Spleen (tissue), 11 donors: ENCODE measurements at regions not wholly inside any gene's neighbourhood (a gene's known extent, or its start where the extent isn't known, plus 50 kb on each side); places are given as distances from the start of the nearest gene placed in this dataset.

Experiments
- DNase-seq: peaks from one replicate; pipeline ENCODE4 v3.0.0-alpha.2; 2020
- H3K27ac ChIP-seq, 8 donors: fragments of 200-600 bp; sonication (generic) in 7 of 8; 1 replicate in 4 of 8; 2 replicates in 4 of 8; pipeline versions ENCODE4 v1.5.0 to v1.8.0; 2016 to 2021; ENCODE audit warnings: inconsistent platforms in 4 of 8, mild to moderate bottlenecking in 4 of 8, moderate library complexity in 1 of 8
- H3K27me3 ChIP-seq, 7 donors: fragments of 200-600 bp; sonication (generic) in 6 of 7; replicated peaks in 1 of 7; 1 replicate in 4 of 7; 2 replicates in 3 of 7; pipeline versions ENCODE4 v1.5.0 to v1.8.0; 2016 to 2021; ENCODE audit warnings: inconsistent platforms in 3 of 7, mild to moderate bottlenecking in 1 of 7
- H3K36me3 ChIP-seq, 6 donors: fragments of 200-600 bp; sonication (generic) in 5 of 6; 1 replicate in 4 of 6; 2 replicates in 2 of 6; pipeline versions ENCODE4 v1.5.0 to v1.8.0; 2016 to 2021; ENCODE audit warnings: inconsistent platforms in 2 of 6
- H3K4me1 ChIP-seq, 6 donors: fragments of 200-600 bp; sonication (generic) in 5 of 6; 1 replicate in 3 of 6; 2 replicates in 3 of 6; pipeline versions ENCODE4 v1.5.0 to v1.8.0; 2016 to 2021; ENCODE audit warnings: inconsistent platforms in 3 of 6
- H3K4me3 ChIP-seq, 8 donors: fragments of 200-600 bp; sonication (generic) in 7 of 8; 1 replicate in 4 of 8; 2 replicates in 4 of 8; pipeline versions ENCODE4 v1.5.0 to v1.8.0; 2016 to 2021; ENCODE audit warnings: inconsistent platforms in 4 of 8, mild to moderate bottlenecking in 4 of 8, moderate library complexity in 2 of 8
- H3K9me3 ChIP-seq, 8 donors: fragments of 200-600 bp; sonication (generic) in 7 of 8; 1 replicate in 4 of 8; 2 replicates in 4 of 8; pipeline versions ENCODE4 v1.5.0 to v1.8.0; 2016 to 2021; ENCODE audit warnings: inconsistent platforms in 4 of 8
- POLR2A ChIP-seq, 3 donors: fragments of 450-650 bp; IDR thresholded peaks; one replicate each; pipeline ENCODE4 v1.5.1; 2017; ENCODE audit warnings: antibody characterized with exemption in 3 of 3, mild to moderate bottlenecking in 1 of 3
- POLR2AphosphoS5 ChIP-seq, 3 donors: sonication (generic); formaldehyde crosslinking; IDR thresholded peaks; one replicate each; pipeline ENCODE4 v1.5.1; 2017; ENCODE audit warnings: antibody characterized with exemption in 3 of 3
- WGBS, 5 donors: extraction: QIAGEN DNeasy Blood & Tissue Kit in 3 of 5; methylation state at CpG; one replicate each; pipeline versions ENCODE4 v1.1.5 to v1.1.7; 2013 to 2018; 5-methylcytosine and 5-hydroxymethylcytosine counted together
- intact Hi-C: fragments of 100-400 bp; cut with DNase I; formaldehyde crosslinking; loops from one replicate; pipeline ENCODE4 v1.15.0; 2023; ENCODE audit warnings: low total_unique reads
- TF ChIP-seq, protein P1 (sequence below), 11 experiments: fragments of 200-600 bp in 7 of 11; fragments of 450-650 bp in 4 of 11; sonication (generic) in 4 of 11; IDR thresholded peaks in 8 of 11; conservative IDR thresholded peaks in 3 of 11; 1 replicate in 7 of 11; 2 replicates in 4 of 11; pipeline versions ENCODE4 v1.4.0 to v1.8.0; 2016 to 2021; ENCODE audit warnings: antibody characterized with exemption in 11 of 11, inconsistent platforms in 4 of 11, mild to moderate bottlenecking in 1 of 11
- donor health status: healthy with polysubstance abuse.
- donor health status: DM: no; HTN: no; CAD: no; lungs with moderate emphysema.
- donor health status: DM: no; HTN: no; CAD: no.
- donor health status: Bipolar disorder and iron deficiency.
- donor health status: healthy.
- donor health status: DM: no; HTN: no; CAD: no.
- donor health status: DM: yes; HTN: yes; CAD: no.

DNA sequence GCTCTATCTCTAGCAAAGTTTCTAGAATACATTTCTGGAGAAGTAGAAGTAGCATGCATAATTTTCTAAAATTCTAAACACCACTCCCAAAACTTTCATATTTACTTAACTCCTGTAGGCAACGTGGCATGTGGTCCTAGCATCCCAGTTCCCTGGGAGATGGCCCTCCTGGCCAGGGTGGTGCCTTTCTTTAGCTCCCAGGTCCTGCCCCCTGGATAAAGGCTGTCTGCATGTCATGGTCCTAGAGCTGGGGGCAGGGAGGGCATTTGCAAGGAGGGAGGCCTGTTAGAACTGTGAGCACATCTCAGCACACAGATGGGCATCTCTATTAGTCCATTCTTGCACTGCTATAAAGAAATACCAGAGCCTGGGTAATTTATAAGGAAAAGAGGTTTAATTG lies 485.6 kb upstream of the SULF2 start:
- Histone ChIP-seq H3K27me3 (peaks cover 0 to 8% (median 0%) of the 10 kb centered on the region in 7 donors), H3K4me1 (no peaks in the 10 kb centered on the region), H3K9me3 (no peaks in the 10 kb centered on the region), H3K4me3 (no peak overlapping the region), H3K36me3 (no peaks in the 10 kb centered on the region), H3K27ac (no peak overlapping the region)
- DNase-seq = no peak
- 57 to 78% (median 71%) methylated on average over 1 of the region's 1 CpG for WGBS, 5 donors
- intact Hi-C loops = no loop called here
- TF ChIP-seq POLR2A (IDR thresholded peaks at IDR 0.05) = no peak
- no peak for TF ChIP-seq POLR2AphosphoS5 (IDR thresholded peaks at IDR 0.05)
- TF ChIP-seq, protein P1, sequence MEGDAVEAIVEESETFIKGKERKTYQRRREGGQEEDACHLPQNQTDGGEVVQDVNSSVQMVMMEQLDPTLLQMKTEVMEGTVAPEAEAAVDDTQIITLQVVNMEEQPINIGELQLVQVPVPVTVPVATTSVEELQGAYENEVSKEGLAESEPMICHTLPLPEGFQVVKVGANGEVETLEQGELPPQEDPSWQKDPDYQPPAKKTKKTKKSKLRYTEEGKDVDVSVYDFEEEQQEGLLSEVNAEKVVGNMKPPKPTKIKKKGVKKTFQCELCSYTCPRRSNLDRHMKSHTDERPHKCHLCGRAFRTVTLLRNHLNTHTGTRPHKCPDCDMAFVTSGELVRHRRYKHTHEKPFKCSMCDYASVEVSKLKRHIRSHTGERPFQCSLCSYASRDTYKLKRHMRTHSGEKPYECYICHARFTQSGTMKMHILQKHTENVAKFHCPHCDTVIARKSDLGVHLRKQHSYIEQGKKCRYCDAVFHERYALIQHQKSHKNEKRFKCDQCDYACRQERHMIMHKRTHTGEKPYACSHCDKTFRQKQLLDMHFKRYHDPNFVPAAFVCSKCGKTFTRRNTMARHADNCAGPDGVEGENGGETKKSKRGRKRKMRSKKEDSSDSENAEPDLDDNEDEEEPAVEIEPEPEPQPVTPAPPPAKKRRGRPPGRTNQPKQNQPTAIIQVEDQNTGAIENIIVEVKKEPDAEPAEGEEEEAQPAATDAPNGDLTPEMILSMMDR (IDR thresholded peaks at IDR 0.05 in 8 of 11, conservative IDR thresholded peaks at IDR 0.05 in 3 of 11) = no peak

DNA sequence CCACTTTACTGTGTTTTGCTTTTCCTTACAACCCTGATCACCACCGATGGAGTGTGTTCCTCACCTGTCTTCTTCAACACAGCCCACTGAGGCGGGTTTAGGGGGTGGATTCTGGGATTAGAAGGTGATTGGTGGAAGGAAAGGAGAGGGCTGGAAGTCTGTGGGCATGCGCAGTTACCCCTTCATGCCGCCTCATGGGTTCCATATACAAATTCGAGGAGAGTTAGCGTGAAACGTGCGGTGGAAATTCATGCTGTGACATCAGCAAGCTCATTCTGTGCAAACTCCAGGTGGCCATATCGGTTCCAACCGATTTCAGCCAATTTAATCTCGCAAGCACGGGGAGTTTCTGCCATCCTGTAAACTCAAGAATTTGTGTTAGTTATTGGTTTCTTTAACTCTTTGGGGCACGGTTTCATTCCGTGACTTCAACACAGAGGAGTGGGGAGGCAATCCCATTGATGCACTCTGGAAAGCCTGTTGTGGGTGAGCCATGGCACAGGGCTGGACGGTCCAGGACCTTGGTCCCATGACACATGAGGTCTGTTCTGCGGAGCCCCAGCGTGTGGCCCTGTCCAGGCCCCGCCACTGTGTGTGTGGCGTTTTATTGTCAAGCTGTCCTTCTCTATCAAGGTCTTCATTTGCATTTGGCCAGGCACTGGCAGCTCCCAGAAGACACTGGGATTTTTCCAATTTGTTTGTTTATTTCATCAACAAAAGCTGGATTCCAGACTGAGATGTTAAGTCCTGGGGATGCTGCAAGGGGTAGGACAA lies 482.8 kb upstream of the SULF2 start:
- WGBS, 5 donors = 90 to 95% (median 92%) methylated on average over 19 of the region's 19 CpGs
- intact Hi-C loops = no loop called here
- no peak for TF ChIP-seq POLR2AphosphoS5 (IDR thresholded peaks at IDR 0.05)
- TF ChIP-seq, protein P1 (IDR thresholded peaks at IDR 0.05 in 8 of 11, conservative IDR thresholded peaks at IDR 0.05 in 3 of 11) = no peak
- no peak for TF ChIP-seq POLR2A (IDR thresholded peaks at IDR 0.05)
- Histone ChIP-seq H3K36me3 (no peaks in the 10 kb centered on the region), H3K27ac (no peak overlapping the region), H3K27me3 (peaks cover 0 to 8% (median 0%) of the 10 kb centered on the region in 7 donors), H3K9me3 (no peaks in the 10 kb centered on the region), H3K4me1 (no peaks in the 10 kb centered on the region), H3K4me3 (no peak overlapping the region)
- DNase-seq = no peak

DNA sequence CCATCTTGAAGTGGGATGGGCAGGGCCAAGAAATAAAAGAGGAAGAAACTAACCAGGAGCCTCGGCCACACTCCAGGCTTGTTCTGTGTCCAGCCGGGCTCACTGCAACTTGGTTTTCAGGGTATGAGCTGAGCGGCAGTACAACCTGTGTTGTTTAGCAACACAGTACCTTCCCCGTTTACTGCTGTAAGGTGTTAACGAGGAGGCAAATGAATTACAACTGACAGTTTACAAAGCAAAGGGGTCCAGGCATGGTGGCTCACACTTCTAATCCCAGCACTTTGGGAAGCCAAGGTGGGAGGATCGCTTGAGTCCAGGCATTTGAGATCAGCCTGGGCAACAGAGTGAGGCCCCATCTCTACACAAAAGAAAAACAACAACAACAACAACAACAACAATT lies 481.3 kb upstream of the SULF2 start:
- intact Hi-C loops = no loop called here
- WGBS, 5 donors = 70 to 80% (median 76%) methylated on average over 6 of the region's 6 CpGs
- TF ChIP-seq POLR2A (IDR thresholded peaks at IDR 0.05) (no peak), POLR2AphosphoS5 (IDR thresholded peaks at IDR 0.05) (no peak)
- TF ChIP-seq, protein P1 (IDR thresholded peaks at IDR 0.05 in 8 of 11, conservative IDR thresholded peaks at IDR 0.05 in 3 of 11) = no peak

DNA sequence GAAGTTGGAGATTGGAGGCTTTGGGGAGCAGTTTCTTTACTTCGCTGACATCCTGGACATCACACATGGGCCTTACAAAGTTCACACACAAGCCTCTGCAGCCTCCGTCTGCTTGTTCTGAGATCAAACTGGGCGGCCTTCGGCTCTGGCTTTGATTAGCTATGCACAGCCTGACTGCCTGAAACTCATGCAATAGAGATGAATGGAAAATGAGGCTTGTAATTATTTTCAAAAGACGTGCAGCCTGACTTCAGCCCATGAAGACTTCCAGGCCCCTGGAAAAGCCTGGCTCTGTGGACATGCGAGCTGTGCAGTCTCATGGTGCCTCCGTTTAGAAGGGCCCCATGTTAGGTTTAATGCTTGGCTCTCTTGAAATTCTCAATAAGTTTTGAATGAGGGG lies 480.5 kb upstream of the SULF2 start:
- no peak overlapping the region for H3K27ac ChIP-seq
- no peaks in the 10 kb centered on the region for H3K27me3 ChIP-seq
- H3K36me3 ChIP-seq = no peaks in the 10 kb centered on the region
- intact Hi-C loops = no loop called here
- no peaks in the 10 kb centered on the region for H3K4me1 ChIP-seq
- H3K4me3 ChIP-seq = no peak overlapping the region
- no peak for TF ChIP-seq POLR2A (IDR thresholded peaks at IDR 0.05)
- no peak for TF ChIP-seq POLR2AphosphoS5 (IDR thresholded peaks at IDR 0.05)
- TF ChIP-seq, protein P1 (IDR thresholded peaks at IDR 0.05 in 8 of 11, conservative IDR thresholded peaks at IDR 0.05 in 3 of 11) = no peak
- DNase-seq = no peak
- WGBS, 5 donors = 72 to 91% (median 82%) methylated on average over 7 of the region's 7 CpGs
- H3K9me3 ChIP-seq = no peaks in the 10 kb centered on the region

More for the DNA sequence above, 481.3 kb upstream of the SULF2 start:
- no peak for DNase-seq
- Histone ChIP-seq H3K36me3 (no peaks in the 10 kb centered on the region), H3K27ac (no peak overlapping the region), H3K4me3 (no peak overlapping the region), H3K9me3 (no peaks in the 10 kb centered on the region), H3K27me3 (no peaks in the 10 kb centered on the region), H3K4me1 (no peaks in the 10 kb centered on the region)
